NCI-H774 (cell line): ENCODE measurements at regions not wholly inside any gene's neighbourhood (a gene's known extent, or its start where the extent isn't known, plus 50 kb on each side); places are given as distances from the start of the nearest gene placed in this dataset.
"Not testable (repeated sequence)": the region's sequence is repeated elsewhere in the genome, so short reads cannot be mapped to it uniquely, and the experiment has no call there.

Experiments used
- DNase-seq: peaks from one replicate; lab custom pipeline; 2025; lab: John Stamatoyannopoulos, UW

- DNase-seq: no peak
Observed at GRCh38 chr1:238648751-238649150, 737.6 kb upstream of the CHRM3 start.

- DNase-seq: no peak
Observed at GRCh38 chr1:238648296-238648695, 738.1 kb upstream of the CHRM3 start.

GRCh38 chr1:238647877-238648276 is 738.5 kb upstream of the CHRM3 start:
- no peak for DNase-seq

- DNase-seq: no peak
Observed at GRCh38 chr1:238642231-238642630, 744.1 kb upstream of the CHRM3 start.

- no peak for DNase-seq
Observed at GRCh38 chr1:238639861-238640260, 746.5 kb upstream of the CHRM3 start.

- DNase-seq: no peak
Observed at GRCh38 chr1:238628110-238628509, 737.4 kb upstream of the ZP4 start.

- no peak for DNase-seq
Observed at GRCh38 chr1:238624776-238625175, 734.1 kb upstream of the ZP4 start.

GRCh38 chr1:238621405-238621804 is 730.7 kb upstream of the ZP4 start:
- no peak for DNase-seq

GRCh38 chr1:238619652-238620051 is 728.9 kb upstream of the ZP4 start:
- no peak for DNase-seq

- DNase-seq: no peak
Observed at GRCh38 chr1:238611406-238611805, 720.7 kb upstream of the ZP4 start.

GRCh38 chr1:238608144-238608543 is 717.4 kb upstream of the ZP4 start:
- no peak for DNase-seq

GRCh38 chr1:238606896-238607295 is 716.2 kb upstream of the ZP4 start:
- DNase-seq: no peak

GRCh38 chr1:238606457-238606856 is 715.7 kb upstream of the ZP4 start:
- no peak for DNase-seq

- no peak for DNase-seq
Observed at GRCh38 chr1:238604357-238604756, 713.6 kb upstream of the ZP4 start.

- not testable (repeated sequence) for DNase-seq
Observed at GRCh38 chr1:238601604-238602003, 710.9 kb upstream of the ZP4 start.

- DNase-seq: no peak
Observed at GRCh38 chr1:238596703-238597102, 706.0 kb upstream of the ZP4 start.

- no peak for DNase-seq
Observed at GRCh38 chr1:238592621-238593020, 701.9 kb upstream of the ZP4 start.

GRCh38 chr1:238589843-238590435 is 699.2 kb upstream of the ZP4 start:
- DNase-seq: no peak

- no peak for DNase-seq
Observed at GRCh38 chr1:238582816-238583215, 692.1 kb upstream of the ZP4 start.

- no peak for DNase-seq
Observed at GRCh38 chr1:238581332-238581731, 690.6 kb upstream of the ZP4 start.

GRCh38 chr1:238568735-238569134 is 678.0 kb upstream of the ZP4 start:
- DNase-seq: no peak

- no peak for DNase-seq
Observed at GRCh38 chr1:238562341-238562740, 671.6 kb upstream of the ZP4 start.

- no peak for DNase-seq
Observed at GRCh38 chr1:238558746-238559145, 668.0 kb upstream of the ZP4 start.

GRCh38 chr1:238558156-238558555 is 667.4 kb upstream of the ZP4 start:
- DNase-seq: no peak

- DNase-seq: no peak
Observed at GRCh38 chr1:238552271-238552670, 661.5 kb upstream of the ZP4 start.
